MG63 (cell line): ENCODE measurements at regions not wholly inside any gene's neighbourhood (a gene's known extent, or its start where the extent isn't known, plus 50 kb on each side); places are given as distances from the start of the nearest gene placed in this dataset.
"Not testable (repeated sequence)": the region's sequence is repeated elsewhere in the genome, so short reads cannot be mapped to it uniquely, and the experiment has no call there.

Experiments used
- DNase-seq: peaks from one replicate; pipeline ENCODE4 v3.0.0-alpha.2; 2020
- H3K27me3 ChIP-seq: fragments of 250-450 bp; sonication (Bioruptor Pico); 2 replicates; pipeline ENCODE4 v1.5.1; 2020; ENCODE audit warnings: mild to moderate bottlenecking, moderate library complexity
- H3K36me3 ChIP-seq: fragments of 250-450 bp; sonication (Bioruptor Pico); 2 replicates; pipeline ENCODE4 v1.5.1; 2020; ENCODE audit warnings: mild to moderate bottlenecking, moderate library complexity
- H3K4me3 ChIP-seq: fragments of 250-450 bp; sonication (Bioruptor Pico); 2 replicates; pipeline ENCODE4 v1.5.1; 2020; ENCODE audit warnings: mild to moderate bottlenecking, moderate library complexity
- H3K9me3 ChIP-seq: fragments of 250-450 bp; sonication (Bioruptor Pico); 2 replicates; pipeline ENCODE4 v1.5.1; 2020; ENCODE audit warnings: mild to moderate bottlenecking, moderate library complexity

DNA sequence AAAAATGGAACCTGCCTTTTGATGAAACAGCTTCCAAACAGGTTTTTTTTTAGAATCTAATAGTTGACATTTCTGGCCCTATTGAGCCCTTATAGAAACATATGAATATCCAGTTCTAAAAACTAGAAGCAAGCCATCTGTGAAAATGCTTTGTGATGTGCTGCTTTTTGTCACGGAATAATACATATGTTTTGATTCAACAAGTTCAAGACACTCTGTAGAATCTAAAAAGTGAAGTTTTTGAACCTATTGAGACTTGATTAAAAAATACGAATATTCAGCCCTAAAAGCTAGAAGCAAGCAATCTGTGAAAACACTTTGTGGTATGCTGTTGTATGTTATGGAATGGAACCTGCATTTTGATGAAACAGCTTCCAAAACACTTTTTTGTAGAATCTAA lies 106.7 kb upstream of the VPREB1 start:
- no peaks in the 10 kb centered on the region for H3K27me3 ChIP-seq
- 0 out of 2 replicates have a peak, but pooled peaks cover 3% of the 10 kb centered on the region for H3K9me3 ChIP-seq
- DNase-seq, result no peak
- no peak overlapping the region for H3K4me3 ChIP-seq
- no peaks in the 10 kb centered on the region for H3K36me3 ChIP-seq

DNA sequence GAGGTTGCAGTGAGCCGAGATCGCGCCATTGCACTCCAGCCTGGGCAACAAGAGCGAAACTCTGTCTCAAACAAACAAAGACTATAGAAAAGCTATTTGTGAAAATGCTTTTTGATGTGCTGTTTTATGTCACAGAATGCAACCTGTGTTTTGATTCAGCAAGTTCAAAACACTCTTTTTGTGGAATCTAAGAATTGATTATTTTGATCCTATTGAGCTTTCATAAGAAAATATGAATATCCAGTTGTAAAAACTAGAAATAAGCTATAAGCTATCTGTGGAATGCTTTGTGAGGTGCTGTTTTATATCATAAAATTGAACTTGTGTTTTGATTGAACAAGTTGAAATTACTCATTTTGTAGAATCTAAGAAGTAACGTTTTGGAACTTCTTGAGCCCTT lies 110.7 kb upstream of the VPREB1 start:
- Histone ChIP-seq H3K4me3 (no peak overlapping the region), H3K36me3 (no peaks in the 10 kb centered on the region), H3K27me3 (no peaks in the 10 kb centered on the region), H3K9me3 (0 out of 2 replicates have a peak, but pooled peaks cover 3% of the 10 kb centered on the region)
- DNase-seq, result no peak

DNA sequence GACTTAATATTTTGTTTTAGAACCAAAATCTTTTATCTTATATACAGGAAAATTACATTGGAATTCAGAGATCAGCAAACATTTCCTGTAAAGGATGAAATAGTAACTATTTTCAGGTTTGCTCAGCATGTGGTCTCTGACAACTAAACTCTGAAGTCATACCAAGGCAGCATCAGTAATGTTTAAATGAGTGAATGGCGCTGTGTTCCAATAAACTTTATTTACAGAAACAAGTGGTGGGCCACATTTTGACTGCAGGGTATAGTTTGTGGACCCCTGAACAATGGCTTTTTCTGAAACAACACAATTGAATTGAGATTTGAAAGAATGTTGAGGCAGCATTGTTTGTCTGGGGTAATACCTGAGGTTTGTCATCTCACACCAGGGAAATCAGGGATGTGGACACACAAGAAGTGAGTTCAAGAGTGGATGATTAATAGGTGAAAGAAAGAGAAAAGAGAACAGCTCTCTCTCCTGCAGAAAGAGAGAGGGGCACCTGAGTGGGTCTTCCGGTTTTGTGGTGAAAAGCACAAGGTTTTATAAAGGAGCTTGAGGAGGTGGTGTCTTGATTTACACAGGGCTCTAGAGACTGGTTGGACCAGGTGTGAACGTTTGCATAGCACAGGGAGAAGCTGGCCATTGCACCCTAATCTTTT lies 113.5 kb upstream of the VPREB1 start:
- no peak for DNase-seq
- 0 out of 2 replicates have a peak, but pooled peaks cover 3% of the 10 kb centered on the region for H3K9me3 ChIP-seq
- no peak overlapping the region for H3K4me3 ChIP-seq
- no peaks in the 10 kb centered on the region for H3K27me3 ChIP-seq
- H3K36me3 ChIP-seq, result no peaks in the 10 kb centered on the region

DNA sequence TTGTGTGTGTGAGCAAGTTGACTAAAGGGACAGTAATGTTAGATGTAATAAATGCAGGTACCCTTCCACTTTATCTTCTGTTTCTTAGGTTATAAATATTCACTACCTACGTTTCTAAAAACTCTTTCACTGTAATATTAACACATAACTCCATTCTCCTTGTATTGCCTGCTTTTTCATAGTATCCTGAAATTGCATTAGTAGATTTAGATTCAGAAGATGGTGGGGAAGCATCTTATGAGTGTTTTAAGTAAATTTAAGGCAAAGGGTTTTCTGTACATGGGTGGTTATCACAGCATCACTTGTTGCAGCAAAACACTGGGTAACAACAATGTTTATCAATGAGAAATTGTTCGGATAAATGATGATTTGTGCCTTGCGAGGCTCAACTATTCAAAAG lies 115.2 kb upstream of the VPREB1 start:
- H3K27me3 ChIP-seq, result no peaks in the 10 kb centered on the region
- H3K9me3 ChIP-seq, result no peaks in the 10 kb centered on the region
- H3K36me3 ChIP-seq, result no peaks in the 10 kb centered on the region
- no peak for DNase-seq
- H3K4me3 ChIP-seq, result no peak overlapping the region

DNA sequence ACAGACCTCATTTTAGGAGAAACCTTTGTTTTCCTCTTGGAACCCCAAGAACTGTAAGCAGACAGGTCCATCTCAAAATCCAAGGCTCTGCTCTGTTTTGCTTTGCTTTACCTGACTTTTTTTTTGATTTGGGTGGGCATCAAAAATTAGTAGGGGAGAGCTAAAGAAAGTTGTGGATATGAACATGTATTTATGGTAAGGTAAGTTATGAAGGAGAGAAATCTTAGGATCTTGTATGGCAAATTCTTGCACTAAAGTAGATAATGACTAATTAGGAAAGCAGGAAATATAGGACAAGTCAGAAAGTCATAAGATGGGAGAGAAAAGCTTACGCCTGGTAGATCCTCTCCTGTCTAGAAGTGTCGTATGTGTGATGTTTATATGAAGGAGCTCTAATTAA lies 116.1 kb upstream of the VPREB1 start:
- Histone ChIP-seq H3K36me3 (no peaks in the 10 kb centered on the region), H3K27me3 (no peaks in the 10 kb centered on the region), H3K4me3 (no peak overlapping the region), H3K9me3 (no peaks in the 10 kb centered on the region)
- DNase-seq, result no peak

DNA sequence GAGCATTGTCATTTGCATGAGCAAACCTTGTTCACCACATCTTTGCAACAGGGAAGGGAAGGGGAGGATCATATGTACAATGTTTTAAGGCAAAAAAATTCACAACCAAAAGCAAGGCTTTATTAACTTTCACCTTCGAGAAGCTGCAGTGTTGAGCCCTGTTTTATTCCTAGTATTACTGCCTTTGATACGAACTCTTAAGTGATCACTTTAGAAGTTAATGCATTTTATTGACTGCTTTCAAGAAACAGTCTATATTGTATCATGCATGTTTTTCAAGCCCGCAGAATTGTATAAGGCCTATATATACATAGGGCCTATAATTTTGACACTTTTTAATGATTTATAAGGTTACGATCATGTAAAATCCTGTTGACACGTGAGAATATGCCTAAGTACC lies 117.5 kb upstream of the VPREB1 start:
- Histone ChIP-seq H3K4me3 (no peak overlapping the region), H3K27me3 (no peaks in the 10 kb centered on the region), H3K36me3 (no peaks in the 10 kb centered on the region), H3K9me3 (no peaks in the 10 kb centered on the region)
- no peak for DNase-seq

DNA sequence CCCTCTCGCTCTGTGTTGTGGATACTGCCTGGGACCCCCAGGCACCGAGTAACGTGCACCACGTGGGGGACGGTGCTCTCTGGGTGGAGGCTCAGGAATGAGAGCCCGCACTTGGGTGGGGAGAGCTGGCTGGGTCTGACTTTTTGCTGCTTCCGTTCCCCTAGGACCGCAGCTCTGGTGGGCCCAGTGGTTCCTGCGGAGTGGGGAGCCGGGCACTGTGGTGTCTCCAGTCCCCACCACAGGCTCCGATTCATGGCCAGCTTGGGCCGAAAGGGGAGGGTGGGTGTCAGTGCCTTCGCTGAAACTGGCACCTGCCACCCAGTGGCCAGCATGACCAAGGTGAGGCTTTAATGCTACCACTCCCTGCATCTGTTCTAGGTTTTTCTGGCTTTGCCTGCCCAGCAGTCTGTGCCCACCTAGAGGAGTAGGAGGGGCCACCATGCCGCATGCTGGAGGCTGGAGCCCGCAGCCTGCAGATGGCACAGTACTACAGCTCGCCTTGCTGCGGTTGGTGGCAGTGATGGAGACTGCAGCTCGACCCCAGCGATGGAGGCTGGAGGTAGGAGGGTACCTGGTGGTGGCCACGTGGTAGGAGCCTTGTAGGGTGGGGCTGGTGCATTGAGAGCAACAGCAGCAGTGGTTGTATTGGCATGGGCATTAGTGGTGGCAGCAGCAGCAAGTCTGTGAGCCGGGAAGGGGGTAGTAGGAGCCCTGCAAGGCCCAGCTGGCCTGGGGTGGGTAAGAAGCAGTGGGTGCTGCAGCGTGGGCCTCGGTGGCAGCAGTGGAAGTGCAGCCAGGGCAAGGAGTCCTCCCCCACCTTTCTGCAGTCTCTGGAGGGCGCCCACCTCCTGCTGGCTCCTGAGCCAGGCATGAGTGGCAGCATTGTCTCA lies 118.8 kb upstream of the VPREB1 start:
- no peak for DNase-seq
- Histone ChIP-seq H3K9me3 (no peaks in the 10 kb centered on the region), H3K4me3 (no peak overlapping the region), H3K36me3 (no peaks in the 10 kb centered on the region), H3K27me3 (no peaks in the 10 kb centered on the region)

DNA sequence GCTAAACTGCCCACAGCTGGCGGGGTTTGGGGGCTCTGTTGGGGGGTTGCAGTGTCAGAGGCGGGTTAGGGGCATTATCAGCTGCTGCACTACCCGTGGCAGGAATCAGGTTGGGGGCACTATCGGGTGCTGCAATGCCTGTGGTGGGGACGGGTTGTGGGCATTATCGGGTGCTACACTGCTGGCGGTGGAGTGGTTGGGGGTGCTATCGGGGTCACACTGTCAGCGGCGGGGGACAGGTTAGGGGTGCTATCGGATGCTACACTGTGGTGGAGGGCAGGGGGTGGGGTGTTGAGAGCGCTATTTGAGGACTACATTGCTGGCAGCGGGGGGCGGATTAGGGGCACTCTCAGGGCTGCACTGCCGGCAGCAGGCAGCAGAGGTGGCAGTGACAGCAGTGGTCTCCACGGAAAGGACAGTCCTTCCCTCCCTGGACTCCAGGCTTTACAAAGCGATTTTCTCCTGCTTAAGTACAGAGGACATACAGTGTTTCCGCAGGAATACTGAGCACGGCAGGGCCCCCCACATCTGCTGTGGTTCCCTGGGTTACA lies 119.5 kb upstream of the VPREB1 start:
- Histone ChIP-seq H3K4me3 (no peak overlapping the region), H3K9me3 (no peaks in the 10 kb centered on the region), H3K27me3 (no peaks in the 10 kb centered on the region), H3K36me3 (no peaks in the 10 kb centered on the region)
- no peak for DNase-seq

DNA sequence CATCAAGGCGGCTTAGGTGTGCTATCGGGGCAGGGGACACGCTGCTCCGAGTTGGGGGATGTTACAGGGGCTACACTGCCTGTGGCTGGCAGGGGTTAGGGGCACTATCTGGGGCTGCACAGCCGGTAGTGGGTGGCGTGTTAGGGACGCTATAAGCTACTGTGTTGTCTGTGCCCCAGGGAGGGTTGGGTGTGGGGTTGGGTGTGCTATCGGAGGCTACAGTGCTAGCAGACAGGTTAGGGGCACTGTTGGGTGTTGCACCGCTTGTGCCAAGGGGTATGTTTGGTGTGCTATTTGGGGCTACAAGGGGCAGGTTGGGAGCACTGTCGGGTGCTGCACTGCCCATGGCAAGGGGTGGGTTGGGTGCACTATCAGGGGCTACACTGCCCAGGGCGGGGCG lies 120.2 kb upstream of the VPREB1 start:
- no peaks in the 10 kb centered on the region for H3K36me3 ChIP-seq
- no peaks in the 10 kb centered on the region for H3K27me3 ChIP-seq
- no peak for DNase-seq
- no peak overlapping the region for H3K4me3 ChIP-seq
- no peaks in the 10 kb centered on the region for H3K9me3 ChIP-seq

DNA sequence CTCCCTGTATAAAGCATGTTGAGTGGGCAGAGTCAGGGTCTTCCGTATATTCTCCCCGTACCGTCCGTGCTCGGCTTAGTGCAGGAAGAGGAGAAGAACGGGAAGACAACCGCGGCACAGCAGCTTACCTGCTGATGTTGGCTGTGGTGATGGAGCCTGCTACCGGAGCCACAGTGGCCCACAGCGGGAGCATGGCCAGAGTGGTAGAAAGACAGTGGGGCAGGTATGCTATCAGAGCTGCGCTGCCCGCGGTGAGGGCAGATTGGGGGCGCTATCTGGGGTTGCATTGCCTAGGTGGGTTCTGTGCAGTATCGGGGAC lies 120.7 kb upstream of the VPREB1 start:
- no peak for DNase-seq
- Histone ChIP-seq H3K9me3 (no peaks in the 10 kb centered on the region), H3K4me3 (no peak overlapping the region), H3K27me3 (no peaks in the 10 kb centered on the region), H3K36me3 (no peaks in the 10 kb centered on the region)

DNA sequence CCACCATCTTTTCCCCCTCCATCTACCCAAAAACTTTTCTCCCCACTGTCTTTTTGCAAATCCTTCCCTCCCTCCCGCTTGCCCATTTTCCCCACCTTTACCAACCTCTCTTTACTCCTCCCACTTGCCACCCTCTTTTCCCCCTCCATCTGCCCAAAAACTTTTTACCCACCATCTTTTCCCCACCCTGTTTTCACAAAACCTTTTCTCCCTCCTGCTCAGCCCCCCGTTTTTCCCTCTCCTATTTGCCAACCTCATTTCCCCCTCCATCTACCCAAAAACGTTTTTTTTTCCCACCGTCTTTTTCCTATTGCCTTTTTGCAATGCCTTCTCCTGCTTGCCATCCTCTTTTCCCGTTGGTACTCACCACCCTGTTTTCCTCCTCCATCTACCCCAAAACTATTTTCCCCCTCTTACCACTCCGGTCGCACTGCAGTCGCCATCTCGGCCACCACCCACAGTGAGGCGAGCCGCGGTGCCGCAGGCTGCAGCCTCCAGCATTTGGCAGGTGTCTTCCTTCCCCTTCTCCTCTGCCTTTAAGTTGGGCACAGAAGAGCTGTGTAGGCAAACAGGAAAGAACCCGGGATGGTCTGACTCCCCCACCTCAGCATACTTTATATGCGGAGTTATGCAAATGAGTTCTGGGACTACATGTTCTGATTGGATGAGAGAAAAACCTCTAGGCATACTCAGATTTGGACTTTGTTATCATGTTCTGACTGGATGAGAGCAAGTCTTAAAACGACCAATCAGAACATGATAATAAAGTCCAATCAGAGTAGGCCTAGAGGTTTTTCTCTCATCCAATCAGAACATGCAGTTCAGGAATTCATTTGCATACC lies 121.2 kb upstream of the VPREB1 start:
- no peak overlapping the region for H3K4me3 ChIP-seq

DNA sequence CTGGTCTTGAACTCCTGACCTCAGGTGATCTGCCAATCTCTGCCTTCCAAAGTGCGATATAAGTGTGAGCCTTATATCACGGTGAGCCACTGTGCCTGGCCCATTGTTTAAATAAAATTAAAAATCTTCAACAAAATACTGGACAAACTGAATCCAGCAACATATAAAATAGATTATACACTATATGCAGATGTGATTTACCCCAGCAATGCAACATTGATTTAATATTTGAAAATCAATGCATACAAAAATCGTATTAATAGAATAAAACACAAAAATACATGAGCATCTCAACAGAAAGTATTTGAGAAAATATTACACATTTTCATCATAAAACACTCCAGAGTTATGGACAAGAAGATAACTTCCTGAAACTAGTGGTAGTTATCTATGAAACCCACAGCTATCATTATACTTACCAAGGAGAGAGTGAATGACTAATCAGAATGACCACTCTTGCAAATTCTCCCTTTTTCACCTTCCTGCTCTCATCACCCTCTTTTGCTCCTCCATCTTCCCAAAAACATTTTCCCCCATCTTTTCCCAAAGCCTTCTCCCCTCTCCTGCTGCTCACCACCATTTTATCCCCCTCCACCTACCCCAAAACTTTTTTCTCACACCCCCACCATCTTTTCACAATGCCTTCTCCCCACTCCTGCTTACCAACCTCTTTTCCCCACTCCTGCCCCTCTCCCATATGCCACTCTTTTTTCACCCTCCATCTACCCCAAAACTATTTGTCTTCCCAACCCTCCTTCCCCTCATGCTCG lies 122.1 kb upstream of the VPREB1 start:
- H3K36me3 ChIP-seq, result no peaks in the 10 kb centered on the region
- DNase-seq, result no peak
- no peak overlapping the region for H3K4me3 ChIP-seq
- H3K9me3 ChIP-seq, result no peaks in the 10 kb centered on the region
- no peaks in the 10 kb centered on the region for H3K27me3 ChIP-seq

More for the DNA sequence above, 121.2 kb upstream of the VPREB1 start:
- Histone ChIP-seq H3K27me3 (no peaks in the 10 kb centered on the region), H3K36me3 (no peaks in the 10 kb centered on the region), H3K9me3 (no peaks in the 10 kb centered on the region)
- DNase-seq, result no peak

DNA sequence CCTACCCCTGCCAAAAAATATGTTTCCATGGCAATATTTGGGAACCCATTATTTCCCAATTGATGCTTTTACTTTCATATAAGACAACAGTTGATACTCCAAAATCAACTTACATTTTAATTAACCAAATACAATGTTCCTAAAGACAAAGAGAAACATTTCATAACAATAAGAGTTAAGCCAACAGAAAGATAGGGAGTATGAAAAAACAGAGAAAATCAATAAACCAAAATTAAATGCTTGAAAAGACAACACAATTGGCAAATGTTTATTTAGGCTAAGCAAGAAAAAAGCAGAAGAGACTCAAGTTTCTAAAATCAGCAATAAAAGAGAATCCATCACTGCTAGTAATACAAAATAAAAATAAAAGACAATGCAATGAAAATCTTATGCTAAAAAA lies 123.1 kb upstream of the VPREB1 start:
- Histone ChIP-seq H3K4me3 (no peak overlapping the region), H3K9me3 (no peaks in the 10 kb centered on the region), H3K27me3 (no peaks in the 10 kb centered on the region), H3K36me3 (no peaks in the 10 kb centered on the region)
- DNase-seq, result no peak

DNA sequence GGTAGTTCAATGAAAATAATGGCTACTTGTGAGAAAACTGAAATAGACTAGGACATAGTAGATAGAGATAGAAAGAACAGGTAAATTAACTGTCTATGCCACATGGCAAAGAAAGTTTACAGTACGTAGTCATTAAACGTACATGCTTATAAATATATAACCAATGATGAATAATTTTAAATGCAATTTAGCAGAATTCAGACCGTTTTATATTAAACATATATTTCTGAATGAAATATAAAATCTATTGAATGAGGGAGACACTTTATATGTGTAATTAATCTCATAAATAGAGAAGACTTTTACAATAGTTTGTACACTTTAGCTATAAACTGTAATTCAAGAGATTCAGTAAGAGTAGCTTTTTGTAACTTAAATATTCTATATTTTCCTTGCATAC lies 124.4 kb upstream of the VPREB1 start:
- no peak overlapping the region for H3K4me3 ChIP-seq
- H3K9me3 ChIP-seq, result no peaks in the 10 kb centered on the region
- H3K36me3 ChIP-seq, result no peaks in the 10 kb centered on the region
- DNase-seq, result no peak
- H3K27me3 ChIP-seq, result no peaks in the 10 kb centered on the region

DNA sequence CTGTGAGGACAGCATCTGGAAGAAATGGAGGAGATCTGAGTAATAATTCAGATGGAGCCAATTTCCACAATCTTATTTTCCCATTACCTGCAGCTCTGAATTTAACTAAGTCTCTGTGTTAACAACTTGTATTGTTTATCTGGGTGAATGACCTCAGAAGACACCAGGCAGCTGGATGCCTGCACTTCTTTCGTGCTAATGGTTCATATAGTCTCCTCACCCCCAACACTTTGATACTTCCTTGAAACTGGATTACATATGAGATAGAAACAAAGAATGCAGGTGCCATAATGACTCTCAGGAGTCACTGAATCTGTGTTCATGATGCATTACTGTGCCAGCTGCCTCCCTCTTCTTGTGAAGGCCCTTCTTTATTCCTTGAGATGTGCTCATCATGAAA lies 125.6 kb upstream of the VPREB1 start:
- no peak overlapping the region for H3K4me3 ChIP-seq
- no peaks in the 10 kb centered on the region for H3K9me3 ChIP-seq
- no peak for DNase-seq
- no peaks in the 10 kb centered on the region for H3K36me3 ChIP-seq
- no peaks in the 10 kb centered on the region for H3K27me3 ChIP-seq

DNA sequence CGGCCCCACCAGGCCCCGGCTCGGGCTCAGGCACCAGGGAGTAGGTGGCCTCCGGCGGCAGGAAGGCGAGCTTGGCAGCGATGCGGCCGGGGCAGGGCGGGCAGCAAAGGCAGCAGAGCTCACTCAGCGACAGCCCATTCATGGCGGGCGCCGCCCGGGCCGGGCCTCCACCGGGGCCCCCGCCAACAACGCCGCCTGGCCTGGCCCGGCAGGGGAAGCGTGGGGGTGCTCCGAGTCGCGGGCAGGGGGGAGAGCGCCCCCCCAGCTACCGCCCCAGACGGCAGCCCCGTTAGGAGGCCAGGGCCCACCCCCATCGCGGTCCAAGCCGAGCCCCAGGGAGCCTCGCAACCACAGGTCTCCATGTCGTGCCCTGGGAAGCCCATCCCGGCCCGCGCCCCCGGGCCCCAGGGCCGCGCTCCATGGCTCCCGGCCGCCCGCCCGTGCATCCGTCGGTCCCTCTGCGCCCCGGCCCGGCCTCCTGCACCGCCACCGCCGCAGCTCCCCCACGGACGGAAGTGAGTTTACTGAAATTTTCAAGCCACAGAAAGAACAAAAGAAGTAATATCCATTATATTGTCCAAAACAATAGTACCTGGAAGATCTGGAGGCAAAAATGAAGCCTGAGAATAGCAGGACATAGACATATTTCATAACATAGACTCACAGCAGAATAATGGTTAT lies 126.6 kb upstream of the VPREB1 start:
- not testable (repeated sequence) for H3K4me3 ChIP-seq, H3K9me3 ChIP-seq, H3K27me3 ChIP-seq, DNase-seq, H3K36me3 ChIP-seq
